HCT116 (cell line): ENCODE measurements at regions not wholly inside any gene's neighbourhood (a gene's known extent, or its start where the extent isn't known, plus 50 kb on each side); places are given as distances from the start of the nearest gene placed in this dataset.

Experiments
- EZH2phosphoT487 ChIP-seq: fragments of 200-600 bp; IDR thresholded peaks from 2 replicates; pipeline ENCODE4 v1.6.1; 2018; ENCODE audit warnings: antibody characterized with exemption, borderline replicate concordance
- TF ChIP-seq, protein P1 (sequence below): IDR thresholded peaks from 2 replicates; pipeline ENCODE4 v1.6.1; 2012
- TF ChIP-seq, protein P2 (sequence below): IDR thresholded peaks from 2 replicates; pipeline ENCODE4 v1.6.1; 2012; ENCODE audit warnings: low read depth

DNA sequence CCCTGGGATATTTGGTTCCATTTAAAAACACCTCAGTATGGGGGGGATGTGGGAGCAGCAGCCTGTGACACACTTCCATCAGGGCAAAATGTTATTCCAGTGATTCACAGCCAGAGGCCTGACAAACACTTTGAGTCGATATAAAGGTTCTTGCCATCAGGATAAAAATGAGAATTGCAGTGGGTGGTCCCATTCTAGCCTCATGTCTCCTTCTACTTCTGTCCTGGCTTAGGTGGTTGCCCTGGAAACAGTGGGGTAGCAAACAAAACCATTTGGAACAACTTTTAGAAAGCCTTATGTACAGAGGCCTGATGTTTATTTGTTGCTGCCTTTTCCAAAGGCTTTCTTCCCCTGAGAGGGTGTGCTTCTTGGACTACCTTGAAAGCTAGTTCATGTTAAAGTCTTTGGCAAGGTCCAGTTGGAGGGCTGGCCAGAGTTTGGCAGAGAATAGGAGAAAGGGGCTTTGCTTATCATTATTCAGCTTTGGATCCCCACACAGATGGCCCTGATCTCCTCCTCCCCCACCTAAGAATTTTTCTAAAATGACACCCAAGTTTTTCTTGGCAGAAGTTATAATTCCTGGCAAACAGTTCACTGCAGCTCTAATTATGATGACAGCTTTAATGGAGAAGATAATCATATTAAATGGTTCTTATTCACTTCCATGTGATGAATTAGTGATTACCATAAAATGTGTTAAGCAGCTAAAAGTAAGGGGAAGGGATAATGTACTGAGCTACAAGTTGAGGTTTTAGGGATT, 84.2 kb upstream of the ZNF280D start:
- TF ChIP-seq EZH2phosphoT487: no peak
- TF ChIP-seq, protein P1, sequence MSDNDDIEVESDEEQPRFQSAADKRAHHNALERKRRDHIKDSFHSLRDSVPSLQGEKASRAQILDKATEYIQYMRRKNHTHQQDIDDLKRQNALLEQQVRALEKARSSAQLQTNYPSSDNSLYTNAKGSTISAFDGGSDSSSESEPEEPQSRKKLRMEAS: no peak
- TF ChIP-seq, protein P2, sequence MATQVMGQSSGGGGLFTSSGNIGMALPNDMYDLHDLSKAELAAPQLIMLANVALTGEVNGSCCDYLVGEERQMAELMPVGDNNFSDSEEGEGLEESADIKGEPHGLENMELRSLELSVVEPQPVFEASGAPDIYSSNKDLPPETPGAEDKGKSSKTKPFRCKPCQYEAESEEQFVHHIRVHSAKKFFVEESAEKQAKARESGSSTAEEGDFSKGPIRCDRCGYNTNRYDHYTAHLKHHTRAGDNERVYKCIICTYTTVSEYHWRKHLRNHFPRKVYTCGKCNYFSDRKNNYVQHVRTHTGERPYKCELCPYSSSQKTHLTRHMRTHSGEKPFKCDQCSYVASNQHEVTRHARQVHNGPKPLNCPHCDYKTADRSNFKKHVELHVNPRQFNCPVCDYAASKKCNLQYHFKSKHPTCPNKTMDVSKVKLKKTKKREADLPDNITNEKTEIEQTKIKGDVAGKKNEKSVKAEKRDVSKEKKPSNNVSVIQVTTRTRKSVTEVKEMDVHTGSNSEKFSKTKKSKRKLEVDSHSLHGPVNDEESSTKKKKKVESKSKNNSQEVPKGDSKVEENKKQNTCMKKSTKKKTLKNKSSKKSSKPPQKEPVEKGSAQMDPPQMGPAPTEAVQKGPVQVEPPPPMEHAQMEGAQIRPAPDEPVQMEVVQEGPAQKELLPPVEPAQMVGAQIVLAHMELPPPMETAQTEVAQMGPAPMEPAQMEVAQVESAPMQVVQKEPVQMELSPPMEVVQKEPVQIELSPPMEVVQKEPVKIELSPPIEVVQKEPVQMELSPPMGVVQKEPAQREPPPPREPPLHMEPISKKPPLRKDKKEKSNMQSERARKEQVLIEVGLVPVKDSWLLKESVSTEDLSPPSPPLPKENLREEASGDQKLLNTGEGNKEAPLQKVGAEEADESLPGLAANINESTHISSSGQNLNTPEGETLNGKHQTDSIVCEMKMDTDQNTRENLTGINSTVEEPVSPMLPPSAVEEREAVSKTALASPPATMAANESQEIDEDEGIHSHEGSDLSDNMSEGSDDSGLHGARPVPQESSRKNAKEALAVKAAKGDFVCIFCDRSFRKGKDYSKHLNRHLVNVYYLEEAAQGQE: no peak
